Chondrocyte (in vitro differentiated cells): ENCODE measurements at regions not wholly inside any gene's neighbourhood (a gene's known extent, or its start where the extent isn't known, plus 50 kb on each side); places are given as distances from the start of the nearest gene placed in this dataset.

Experiments
- DNase-seq: peaks from one replicate; pipeline ENCODE4 v3.0.0; 2021; ENCODE audit warnings: mixed read lengths, low spot score
- H3K27ac Mint-ChIP-seq: one replicate; pipeline ENCODE4 v1.8.0; 2021; ENCODE audit warnings: mild to moderate bottlenecking, moderate library complexity, mixed read lengths; ENCODE audit not compliant: unreplicated experiment
- H3K27me3 Mint-ChIP-seq: 2 replicates; pipeline ENCODE4 v1.8.0; 2021; ENCODE audit warnings: low read depth, mixed read lengths
- H3K36me3 Mint-ChIP-seq: 2 replicates; pipeline ENCODE4 v1.8.0; 2021; ENCODE audit warnings: low read depth, mixed read lengths
- H3K4me1 Mint-ChIP-seq: 2 replicates; pipeline ENCODE4 v1.8.0; 2021; ENCODE audit warnings: low read depth, mild to moderate bottlenecking, mixed read lengths
- H3K4me3 Mint-ChIP-seq: one replicate; pipeline ENCODE4 v1.8.0; 2021; ENCODE audit warnings: mild to moderate bottlenecking, moderate library complexity, mixed read lengths; ENCODE audit not compliant: unreplicated experiment
- H3K9me3 Mint-ChIP-seq: 2 replicates; pipeline ENCODE4 v1.8.0; 2021; ENCODE audit warnings: low read depth, mixed read lengths
- TF ChIP-seq, protein P1 (sequence below): fragments of 200-600 bp; sonication (generic); IDR thresholded peaks from 2 replicates; pipeline ENCODE4 v1.5.0; 2021; ENCODE audit warnings: antibody characterized with exemption, mild to moderate bottlenecking, moderate library complexity

DNA sequence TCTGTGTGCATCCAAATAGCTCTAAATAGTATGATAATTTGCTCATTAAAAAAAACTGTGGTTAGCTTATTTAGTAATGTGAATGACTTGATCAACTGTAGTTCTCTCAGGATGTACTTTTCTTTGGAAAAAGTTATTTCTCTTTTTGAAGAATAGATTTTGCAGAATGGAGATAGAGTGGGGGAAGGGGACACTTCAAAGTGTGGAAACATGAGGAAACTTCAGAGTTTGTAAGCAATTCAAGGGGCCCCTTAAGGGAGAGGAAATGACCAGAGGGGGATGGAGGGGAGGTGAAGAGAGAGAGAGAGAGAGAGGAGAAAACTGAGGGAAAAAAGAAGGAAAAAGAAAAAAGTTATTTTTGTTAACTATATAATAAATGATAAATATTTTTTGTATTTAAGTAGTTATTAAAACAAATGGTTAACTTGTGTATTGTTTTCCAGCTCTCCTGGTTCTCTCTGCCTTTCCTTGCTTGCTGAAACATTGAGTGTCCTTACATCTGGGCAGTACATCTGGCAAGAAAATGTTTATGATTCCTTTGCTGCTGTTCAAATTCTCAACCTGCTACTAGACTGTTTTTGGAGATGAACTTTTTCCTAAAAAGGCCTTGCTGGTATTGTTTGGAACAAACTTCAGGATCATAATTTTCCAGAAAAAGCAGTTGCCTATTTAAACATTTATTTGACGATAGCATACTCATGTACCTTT lies 497.5 kb upstream of the CITED2 start:
- TF ChIP-seq, protein P1, sequence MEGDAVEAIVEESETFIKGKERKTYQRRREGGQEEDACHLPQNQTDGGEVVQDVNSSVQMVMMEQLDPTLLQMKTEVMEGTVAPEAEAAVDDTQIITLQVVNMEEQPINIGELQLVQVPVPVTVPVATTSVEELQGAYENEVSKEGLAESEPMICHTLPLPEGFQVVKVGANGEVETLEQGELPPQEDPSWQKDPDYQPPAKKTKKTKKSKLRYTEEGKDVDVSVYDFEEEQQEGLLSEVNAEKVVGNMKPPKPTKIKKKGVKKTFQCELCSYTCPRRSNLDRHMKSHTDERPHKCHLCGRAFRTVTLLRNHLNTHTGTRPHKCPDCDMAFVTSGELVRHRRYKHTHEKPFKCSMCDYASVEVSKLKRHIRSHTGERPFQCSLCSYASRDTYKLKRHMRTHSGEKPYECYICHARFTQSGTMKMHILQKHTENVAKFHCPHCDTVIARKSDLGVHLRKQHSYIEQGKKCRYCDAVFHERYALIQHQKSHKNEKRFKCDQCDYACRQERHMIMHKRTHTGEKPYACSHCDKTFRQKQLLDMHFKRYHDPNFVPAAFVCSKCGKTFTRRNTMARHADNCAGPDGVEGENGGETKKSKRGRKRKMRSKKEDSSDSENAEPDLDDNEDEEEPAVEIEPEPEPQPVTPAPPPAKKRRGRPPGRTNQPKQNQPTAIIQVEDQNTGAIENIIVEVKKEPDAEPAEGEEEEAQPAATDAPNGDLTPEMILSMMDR, result no peak
- DNase-seq, result no peak
- no peak overlapping the region for H3K27ac Mint-ChIP-seq

DNA sequence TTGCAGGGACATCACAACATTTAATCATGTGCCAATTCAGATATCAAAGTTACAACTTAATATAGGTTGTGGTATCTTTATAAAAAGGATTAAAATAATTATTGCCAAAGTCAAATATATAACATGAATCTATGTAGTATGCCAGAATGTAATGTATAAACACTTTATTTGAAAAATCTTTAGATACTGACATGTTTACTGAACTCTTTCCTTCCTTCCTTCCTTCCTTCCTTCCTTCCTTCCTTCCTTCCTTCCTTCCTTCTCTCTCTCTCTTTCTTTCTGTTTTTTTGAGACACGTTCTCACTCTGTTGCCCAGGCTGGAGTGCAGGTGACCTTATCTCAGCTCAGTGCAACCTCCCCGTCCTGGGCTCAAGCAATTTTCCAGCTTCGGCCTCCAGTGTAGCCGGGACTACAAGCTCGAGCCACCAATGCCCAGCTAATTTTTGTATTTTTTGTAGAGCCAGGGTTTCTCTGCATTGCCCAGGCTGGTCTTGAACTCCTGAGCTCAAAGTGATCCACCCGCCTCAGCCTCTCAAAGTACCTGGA lies 496.8 kb upstream of the CITED2 start:
- H3K9me3 Mint-ChIP-seq, result no peaks in the 10 kb centered on the region
- TF ChIP-seq, protein P1, result no peak
- H3K27ac Mint-ChIP-seq, result no peak overlapping the region
- H3K36me3 Mint-ChIP-seq, result no peaks in the 10 kb centered on the region
- no peak overlapping the region for H3K4me3 Mint-ChIP-seq
- DNase-seq, result no peak
- no peaks in the 10 kb centered on the region for H3K27me3 Mint-ChIP-seq
- peaks cover 22% of the 10 kb centered on the region for H3K4me1 Mint-ChIP-seq

More for the DNA sequence above, 497.5 kb upstream of the CITED2 start:
- Mint-ChIP-seq H3K9me3 (no peaks in the 10 kb centered on the region), H3K36me3 (no peaks in the 10 kb centered on the region), H3K4me3 (no peak overlapping the region), H3K27me3 (no peaks in the 10 kb centered on the region), H3K4me1 (peaks cover 22% of the 10 kb centered on the region)

DNA sequence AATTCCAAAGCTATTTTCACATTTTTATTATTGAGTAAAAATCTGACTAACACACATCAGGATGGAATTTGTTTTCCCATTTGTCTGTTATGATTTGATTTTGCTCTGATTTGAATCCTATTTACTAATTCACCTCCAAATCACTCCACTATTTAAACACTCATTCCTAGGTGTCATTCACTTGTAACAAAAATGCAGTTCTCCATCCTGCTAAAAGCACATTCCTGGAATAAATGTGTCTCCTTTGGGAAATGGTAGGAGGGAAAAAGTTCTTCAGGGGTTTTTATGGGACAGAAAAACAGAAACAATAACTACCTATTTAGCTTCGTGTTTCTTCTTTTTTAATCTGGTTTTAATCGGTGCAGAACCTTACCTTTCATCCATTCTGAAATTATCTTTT lies 494.1 kb upstream of the CITED2 start:
- Mint-ChIP-seq H3K27ac (no peak overlapping the region), H3K27me3 (no peaks in the 10 kb centered on the region), H3K4me3 (no peak overlapping the region), H3K4me1 (peaks cover 25% of the 10 kb centered on the region), H3K36me3 (no peaks in the 10 kb centered on the region), H3K9me3 (no peaks in the 10 kb centered on the region)
- DNase-seq, result no peak
- TF ChIP-seq, protein P1, result no peak

DNA sequence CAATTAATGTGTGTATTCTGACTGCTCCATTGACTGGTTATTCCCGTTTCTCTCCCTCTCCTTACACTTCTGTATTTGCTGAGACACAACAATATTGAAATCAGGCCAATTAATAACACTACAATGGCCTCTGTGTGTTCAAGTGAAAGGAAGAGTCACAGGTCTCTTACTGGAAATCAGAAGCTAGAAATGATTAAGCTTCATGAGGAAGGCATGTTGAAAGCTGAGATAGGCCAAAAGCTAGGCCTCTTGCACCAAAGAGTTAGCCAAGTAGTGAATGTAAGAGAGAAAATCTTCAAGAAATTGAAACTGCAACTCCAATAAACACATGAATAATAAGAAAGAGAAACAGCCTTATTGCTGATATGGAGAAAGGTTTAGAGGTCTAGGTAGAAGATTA lies 489.5 kb upstream of the CITED2 start:
- H3K27ac Mint-ChIP-seq, result no peak overlapping the region
- no peak for DNase-seq
- H3K36me3 Mint-ChIP-seq, result no peaks in the 10 kb centered on the region
- TF ChIP-seq, protein P1, result no peak
- no peak overlapping the region for H3K4me3 Mint-ChIP-seq
- peaks cover 14% of the 10 kb centered on the region for H3K4me1 Mint-ChIP-seq
- H3K27me3 Mint-ChIP-seq, result no peaks in the 10 kb centered on the region
- H3K9me3 Mint-ChIP-seq, result peaks cover 7% of the 10 kb centered on the region

DNA sequence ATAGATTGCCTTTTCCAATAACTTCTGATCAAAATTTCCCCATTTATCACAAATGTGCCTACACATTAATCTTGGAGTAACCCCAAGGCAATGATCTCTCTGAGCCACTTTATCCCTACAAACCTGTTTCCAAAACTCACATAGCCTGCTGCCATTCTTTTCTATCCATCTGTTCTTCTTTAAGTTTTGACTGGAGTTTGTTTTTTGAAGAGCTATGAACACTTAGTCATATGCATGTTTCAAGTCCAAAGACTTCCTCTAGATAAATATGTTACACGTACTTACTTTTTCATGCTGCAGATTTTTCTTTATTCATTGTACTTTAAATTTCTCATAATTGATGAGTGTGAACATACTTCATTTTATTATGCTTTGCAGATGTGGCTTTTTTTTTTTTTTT lies 488.9 kb upstream of the CITED2 start:
- TF ChIP-seq, protein P1, result no peak
- H3K27me3 Mint-ChIP-seq, result no peaks in the 10 kb centered on the region
- peak overlapping the region; percentile 15 for H3K27ac Mint-ChIP-seq
- H3K4me1 Mint-ChIP-seq, result peaks cover 8% of the 10 kb centered on the region
- no peak for DNase-seq
- H3K9me3 Mint-ChIP-seq, result peaks cover 7% of the 10 kb centered on the region
- H3K4me3 Mint-ChIP-seq, result no peak overlapping the region
- no peaks in the 10 kb centered on the region for H3K36me3 Mint-ChIP-seq
